Activated CD4-positive, alpha-beta memory T cell treated with anti-CD3 and anti-CD28 coated beads, Interleukin-2, amount 10 ng/mL, durations not matched to agents 7 days and 5 days (primary cell): ENCODE measurements at regions not wholly inside any gene's neighbourhood (a gene's known extent, or its start where the extent isn't known, plus 50 kb on each side); places are given as distances from the start of the nearest gene placed in this dataset.

Experiments used
- CTCF ChIA-PET: fragments of 350-600 bp; sonication (Branson Sonifier 250); formaldehyde crosslinking; loops from one replicate; lab custom pipeline; 2021; ENCODE audit warnings: antibody characterized with exemption, inconsistent platforms; lab: Charles Lee
- POLR2A ChIA-PET: fragments of 350-600 bp; sonication (Branson Sonifier 250); formaldehyde crosslinking; loops from one replicate; lab custom pipeline; 2021; ENCODE audit warnings: antibody characterized with exemption; lab: Charles Lee
- DNase-seq: peaks from one replicate; pipeline ENCODE4 v3.0.0-alpha.2; 2020
- H3K27ac Mint-ChIP-seq: one replicate; pipeline ENCODE4 v1.8.0; 2021; ENCODE audit warnings: mild to moderate bottlenecking, mixed read lengths
- H3K27me3 Mint-ChIP-seq: one replicate; pipeline ENCODE4 v1.8.0; 2021; ENCODE audit warnings: mixed read lengths
- H3K36me3 Mint-ChIP-seq: one replicate; pipeline ENCODE4 v1.8.0; 2021; ENCODE audit warnings: low read depth, mixed read lengths
- H3K4me1 Mint-ChIP-seq: one replicate; pipeline ENCODE4 v1.8.0; 2021; ENCODE audit warnings: mixed read lengths
- H3K4me3 Mint-ChIP-seq: one replicate; pipeline ENCODE4 v1.8.0; 2021; ENCODE audit warnings: mild to moderate bottlenecking, mixed read lengths
- H3K9me3 Mint-ChIP-seq: one replicate; pipeline ENCODE4 v1.8.0; 2021; ENCODE audit warnings: mixed read lengths

GRCh38 chr5:125209650-125210049, 463.2 kb upstream of the ZNF608 start:
- H3K36me3 Mint-ChIP-seq: no peaks in the 10 kb centered on the region
- CTCF ChIA-PET: no interaction called here
- H3K27me3 Mint-ChIP-seq: no peaks in the 10 kb centered on the region
- no peak overlapping the region for H3K27ac Mint-ChIP-seq
- no peak for DNase-seq
- H3K4me1 Mint-ChIP-seq: no peaks in the 10 kb centered on the region
- no peaks in the 10 kb centered on the region for H3K9me3 Mint-ChIP-seq
- H3K4me3 Mint-ChIP-seq: no peak overlapping the region
- POLR2A ChIA-PET: no interaction called here

- DNase-seq: no peak
- H3K36me3 Mint-ChIP-seq: no peaks in the 10 kb centered on the region
- no peak overlapping the region for H3K27ac Mint-ChIP-seq
- no peaks in the 10 kb centered on the region for H3K27me3 Mint-ChIP-seq
- H3K9me3 Mint-ChIP-seq: no peaks in the 10 kb centered on the region
- H3K4me3 Mint-ChIP-seq: no peak overlapping the region
- H3K4me1 Mint-ChIP-seq: no peaks in the 10 kb centered on the region
- CTCF ChIA-PET: no interaction called here
- POLR2A ChIA-PET: no interaction called here
Observed at GRCh38 chr5:125210242-125210947, 464.0 kb upstream of the ZNF608 start.

GRCh38 chr5:125214080-125214479, 467.6 kb upstream of the ZNF608 start:
- CTCF ChIA-PET: no interaction called here
- no peaks in the 10 kb centered on the region for H3K36me3 Mint-ChIP-seq

GRCh38 chr5:125215593-125215992, 469.2 kb upstream of the ZNF608 start:
- no peaks in the 10 kb centered on the region for H3K36me3 Mint-ChIP-seq
- H3K9me3 Mint-ChIP-seq: no peaks in the 10 kb centered on the region
- no peak overlapping the region for H3K27ac Mint-ChIP-seq
- no peaks in the 10 kb centered on the region for H3K27me3 Mint-ChIP-seq
- ChIA-PET CTCF (no interaction called here), POLR2A (no interaction called here)
- no peaks in the 10 kb centered on the region for H3K4me1 Mint-ChIP-seq
- no peak for DNase-seq
- no peak overlapping the region for H3K4me3 Mint-ChIP-seq

More at GRCh38 chr5:125214080-125214479, 467.6 kb upstream of the ZNF608 start:
- no peak for DNase-seq
- POLR2A ChIA-PET: no interaction called here
- Mint-ChIP-seq H3K27me3 (no peaks in the 10 kb centered on the region), H3K9me3 (no peaks in the 10 kb centered on the region), H3K27ac (no peak overlapping the region), H3K4me3 (no peak overlapping the region), H3K4me1 (no peaks in the 10 kb centered on the region)

- DNase-seq: no peak
- POLR2A ChIA-PET: no interaction called here
- Mint-ChIP-seq H3K36me3 (no peaks in the 10 kb centered on the region), H3K27ac (no peak overlapping the region), H3K9me3 (no peaks in the 10 kb centered on the region), H3K27me3 (no peaks in the 10 kb centered on the region), H3K4me3 (no peak overlapping the region), H3K4me1 (no peaks in the 10 kb centered on the region)
- CTCF ChIA-PET: no interaction called here
Observed at GRCh38 chr5:125219710-125220109, 473.3 kb upstream of the ZNF608 start.

- Mint-ChIP-seq H3K36me3 (no peaks in the 10 kb centered on the region), H3K27me3 (no peaks in the 10 kb centered on the region), H3K27ac (no peak overlapping the region), H3K4me3 (no peak overlapping the region), H3K9me3 (no peaks in the 10 kb centered on the region), H3K4me1 (no peaks in the 10 kb centered on the region)
- ChIA-PET POLR2A (no interaction called here), CTCF (no interaction called here)
- no peak for DNase-seq
Observed at GRCh38 chr5:125220284-125220683, 473.8 kb upstream of the ZNF608 start.

GRCh38 chr5:125222597-125223240, 476.3 kb upstream of the ZNF608 start:
- Mint-ChIP-seq H3K4me3 (no peak overlapping the region), H3K36me3 (no peaks in the 10 kb centered on the region), H3K4me1 (no peaks in the 10 kb centered on the region), H3K9me3 (peaks cover 5% of the 10 kb centered on the region), H3K27me3 (no peaks in the 10 kb centered on the region), H3K27ac (no peak overlapping the region)
- ChIA-PET POLR2A (no interaction called here), CTCF (no interaction called here)
- DNase-seq: no peak

GRCh38 chr5:125225424-125225823, 479.0 kb upstream of the ZNF608 start:
- Mint-ChIP-seq H3K36me3 (no peaks in the 10 kb centered on the region), H3K27me3 (no peaks in the 10 kb centered on the region), H3K27ac (no peak overlapping the region), H3K9me3 (peaks cover 5% of the 10 kb centered on the region), H3K4me1 (no peaks in the 10 kb centered on the region), H3K4me3 (no peak overlapping the region)
- ChIA-PET POLR2A (no interaction called here), CTCF (no interaction called here)
- DNase-seq: no peak

- H3K27me3 Mint-ChIP-seq: no peaks in the 10 kb centered on the region
- no peaks in the 10 kb centered on the region for H3K4me1 Mint-ChIP-seq
- H3K4me3 Mint-ChIP-seq: no peak overlapping the region
- H3K27ac Mint-ChIP-seq: no peak overlapping the region
- peaks cover 5% of the 10 kb centered on the region for H3K9me3 Mint-ChIP-seq
- H3K36me3 Mint-ChIP-seq: no peaks in the 10 kb centered on the region
- ChIA-PET POLR2A (no interaction called here), CTCF (no interaction called here)
- DNase-seq: no peak
Observed at GRCh38 chr5:125226825-125227224, 480.4 kb upstream of the ZNF608 start.

GRCh38 chr5:125227333-125228095, 481.1 kb upstream of the ZNF608 start:
- Mint-ChIP-seq H3K4me1 (no peaks in the 10 kb centered on the region), H3K36me3 (no peaks in the 10 kb centered on the region), H3K9me3 (peaks cover 5% of the 10 kb centered on the region), H3K27me3 (no peaks in the 10 kb centered on the region), H3K27ac (no peak overlapping the region), H3K4me3 (no peak overlapping the region)
- POLR2A ChIA-PET: no interaction called here
- CTCF ChIA-PET: no interaction called here
- no peak for DNase-seq

- ChIA-PET CTCF (no interaction called here), POLR2A (no interaction called here)
- Mint-ChIP-seq H3K9me3 (peaks cover 5% of the 10 kb centered on the region), H3K4me3 (no peak overlapping the region), H3K27me3 (no peaks in the 10 kb centered on the region), H3K36me3 (no peaks in the 10 kb centered on the region), H3K4me1 (no peaks in the 10 kb centered on the region), H3K27ac (no peak overlapping the region)
- no peak for DNase-seq
Observed at GRCh38 chr5:125228363-125229070, 482.1 kb upstream of the ZNF608 start.

GRCh38 chr5:125229556-125229955, 483.1 kb upstream of the ZNF608 start:
- Mint-ChIP-seq H3K27ac (no peak overlapping the region), H3K4me3 (no peak overlapping the region), H3K36me3 (no peaks in the 10 kb centered on the region), H3K9me3 (peaks cover 5% of the 10 kb centered on the region), H3K27me3 (no peaks in the 10 kb centered on the region), H3K4me1 (no peaks in the 10 kb centered on the region)
- CTCF ChIA-PET: no interaction called here
- DNase-seq: no peak
- POLR2A ChIA-PET: no interaction called here

- Mint-ChIP-seq H3K27me3 (no peaks in the 10 kb centered on the region), H3K36me3 (no peaks in the 10 kb centered on the region), H3K4me1 (no peaks in the 10 kb centered on the region), H3K9me3 (no peaks in the 10 kb centered on the region), H3K27ac (no peak overlapping the region), H3K4me3 (no peak overlapping the region)
- no peak for DNase-seq
- ChIA-PET POLR2A (no interaction called here), CTCF (no interaction called here)
Observed at GRCh38 chr5:125232779-125233230, 486.4 kb upstream of the ZNF608 start.
